ENCODE measurements at regions not wholly inside any gene's neighbourhood (a gene's known extent, or its start where the extent isn't known, plus 50 kb on each side); places are given as distances from the start of the nearest gene placed in this dataset.

DNA sequence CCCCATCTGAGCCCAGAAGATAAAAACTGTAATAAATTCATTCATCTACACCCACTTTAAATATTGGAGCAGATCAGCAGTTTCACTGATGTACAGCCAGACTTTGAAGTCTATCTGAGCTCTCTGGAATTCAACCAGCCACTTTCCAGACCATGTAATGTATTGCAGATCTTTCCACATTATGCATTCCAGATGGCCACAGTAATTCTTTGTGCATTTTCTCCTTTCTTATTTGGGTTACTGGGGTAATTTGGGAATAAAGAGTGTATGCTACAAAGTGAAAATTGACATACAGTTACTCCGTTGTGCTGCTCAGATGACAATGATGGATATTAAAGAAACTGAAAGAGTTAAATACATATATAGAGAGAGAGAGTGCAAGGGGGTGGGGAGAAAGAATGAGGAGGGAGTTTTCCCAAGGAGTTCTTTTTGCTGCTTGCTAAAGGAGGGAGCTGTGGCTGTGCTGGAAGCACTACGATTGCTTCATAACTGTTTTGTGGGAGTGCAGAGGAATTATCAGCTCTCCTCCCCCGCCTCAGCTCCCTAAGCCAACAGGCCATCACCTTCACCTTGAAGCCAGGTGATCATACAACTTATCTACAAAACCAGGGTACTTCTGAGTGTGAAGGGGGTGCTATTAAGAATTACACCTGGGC is 152.8 kb downstream of the GAS1 start:
- no peak for DNase-seq

DNA sequence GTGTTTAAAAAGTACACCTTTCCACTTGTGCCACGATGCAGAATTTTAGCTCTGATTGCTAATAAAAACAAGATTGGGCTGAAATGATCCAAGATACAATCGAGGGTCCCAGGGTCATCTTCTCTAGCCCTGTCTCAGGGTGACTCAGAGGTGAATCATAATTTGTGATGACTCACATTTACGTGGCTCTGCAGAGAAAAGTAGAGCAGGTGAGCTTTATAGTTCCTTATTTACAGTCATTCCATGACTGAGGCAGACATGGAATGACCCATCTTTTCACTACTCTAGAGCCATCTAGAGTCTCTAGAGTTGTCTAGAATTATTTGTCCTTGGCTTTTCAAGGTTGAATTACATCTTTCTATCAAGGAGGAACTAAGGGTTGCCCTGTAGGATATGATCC is 155.2 kb downstream of the GAS1 start:
- no peak for DNase-seq

DNA sequence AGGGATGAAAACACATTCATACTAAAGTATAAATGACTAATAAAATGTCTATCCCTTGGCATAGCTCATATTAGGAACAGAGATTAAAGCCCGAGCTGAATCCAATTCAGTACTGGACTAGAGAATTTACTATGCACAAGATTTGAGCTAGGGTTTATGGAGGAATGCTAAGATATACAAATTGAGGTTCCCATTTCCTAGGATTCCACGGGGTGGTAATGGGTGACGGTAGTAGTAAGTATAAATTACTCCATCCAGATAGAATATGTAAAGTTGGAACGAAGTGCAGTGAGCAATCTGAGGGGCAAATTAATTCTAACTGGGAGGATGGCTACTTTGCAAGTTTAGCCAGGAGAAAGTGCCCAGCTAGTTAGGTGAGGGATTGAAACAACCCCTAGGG is 156.5 kb downstream of the GAS1 start:
- DNase-seq, result no peak

DNA sequence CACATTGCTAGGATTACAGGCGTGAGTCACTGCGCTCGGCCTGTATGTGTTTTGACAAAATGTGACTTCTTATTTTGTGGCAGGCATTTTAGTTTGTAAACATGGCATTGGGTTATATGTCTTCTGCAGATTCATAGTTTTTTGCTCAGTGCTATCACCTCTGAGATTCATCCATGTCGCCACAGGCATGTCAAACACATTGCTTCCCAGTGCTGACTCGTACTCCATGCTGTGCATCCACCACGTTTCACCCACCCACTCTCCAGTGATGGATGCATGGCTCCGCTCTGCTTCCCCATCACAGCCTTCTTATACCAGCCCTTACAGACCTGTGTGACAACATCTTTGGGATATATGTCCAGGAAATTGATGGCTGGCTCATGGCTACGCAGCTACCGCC is 158.8 kb downstream of the GAS1 start:
- DNase-seq, result no peak

DNA sequence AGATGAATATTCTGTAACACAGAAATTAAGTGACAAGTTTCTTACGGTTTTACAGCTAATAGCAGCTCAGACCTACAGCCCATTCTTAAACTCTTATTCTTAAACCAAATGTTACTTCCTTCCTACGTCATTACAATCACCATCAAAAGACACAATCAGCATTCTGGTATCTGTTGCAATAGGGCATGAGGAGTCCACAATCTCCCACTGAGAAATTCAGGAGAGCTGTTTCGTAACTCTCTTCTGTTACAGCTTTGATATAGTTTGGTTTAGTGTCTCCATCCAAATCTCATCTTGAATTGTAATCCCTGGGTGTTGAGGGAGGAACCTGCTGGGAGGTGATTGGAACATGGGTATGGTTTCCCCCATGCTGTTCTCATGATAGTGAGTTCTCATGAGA is 163.4 kb downstream of the GAS1 start:
- DNase-seq, result no peak

DNA sequence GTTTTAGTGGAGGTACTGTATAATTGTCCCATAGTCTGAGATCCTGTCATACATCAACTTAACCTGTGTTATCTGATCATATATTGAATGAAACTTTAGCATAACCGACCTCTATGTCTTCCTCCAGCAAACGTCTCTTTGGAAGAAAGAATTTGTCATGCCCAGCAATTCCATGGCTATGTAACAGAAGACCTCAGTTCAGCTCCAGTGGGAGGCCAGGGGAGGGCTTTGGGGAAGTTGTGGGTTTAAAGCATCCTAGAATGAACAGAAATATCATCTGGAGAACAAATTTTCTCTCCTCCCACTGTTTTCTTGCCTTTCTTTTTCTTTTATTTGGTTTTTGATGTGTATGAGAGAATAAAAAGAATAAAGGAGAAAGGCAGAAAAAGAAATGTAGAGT is 164.5 kb downstream of the GAS1 start:
- DNase-seq, result no peak

DNA sequence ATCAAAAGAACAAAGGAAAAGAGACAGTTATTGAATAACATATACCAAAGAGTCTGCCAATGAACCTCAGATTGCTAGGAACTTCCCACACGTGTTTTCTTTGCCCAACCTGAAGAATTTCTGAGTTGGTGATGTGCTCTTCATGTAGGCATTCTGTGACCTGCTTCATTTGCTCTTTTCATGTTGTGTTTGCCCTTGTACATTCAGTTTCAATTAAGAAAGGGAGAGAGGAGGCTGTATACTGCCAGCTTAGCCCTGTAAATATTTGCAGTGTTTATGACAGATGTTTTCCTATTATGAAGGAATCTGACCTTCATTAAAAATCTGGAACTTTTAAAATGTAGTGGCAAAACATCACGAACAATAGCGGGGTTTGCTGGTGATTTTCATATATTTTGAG is 168.5 kb downstream of the GAS1 start:
- DNase-seq, result no peak

DNA sequence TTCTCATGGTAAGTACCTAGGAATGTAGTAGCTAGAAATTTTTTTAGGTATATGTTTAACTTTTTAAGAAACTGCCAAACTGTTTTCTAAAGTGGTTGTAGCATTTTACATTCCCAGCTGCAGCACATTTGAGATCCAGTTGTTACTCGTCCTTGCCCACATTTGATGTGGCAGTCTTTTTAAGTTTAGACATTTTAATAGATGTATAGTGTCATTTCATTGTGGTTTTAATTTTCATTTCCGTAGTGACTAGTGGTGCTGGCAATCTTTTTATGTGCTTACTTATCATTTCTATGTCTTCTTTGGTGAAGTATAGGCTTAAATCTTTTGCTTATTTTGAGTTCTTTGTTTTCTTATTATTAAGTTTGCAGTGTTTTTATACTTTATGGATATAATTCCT is 171.6 kb downstream of the GAS1 start:
- DNase-seq, result no peak

DNA sequence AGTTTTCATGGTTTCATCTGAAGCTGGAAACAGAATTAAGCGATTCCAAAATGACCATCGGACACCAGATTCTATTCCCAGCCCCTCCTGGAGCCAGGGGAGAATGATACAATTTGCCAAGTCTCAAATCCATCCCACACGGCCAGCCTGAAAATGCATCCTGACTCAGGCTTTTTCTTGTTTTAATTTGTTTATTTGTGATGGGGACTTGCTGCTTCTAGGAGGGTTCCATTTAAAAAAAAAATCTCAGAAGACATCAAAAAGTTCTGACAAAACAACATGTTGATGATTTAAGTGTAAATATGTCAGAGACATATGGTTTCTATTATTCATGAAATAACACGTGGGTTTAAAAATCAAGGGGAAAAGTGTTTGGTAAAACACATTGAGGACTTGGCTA is 173.2 kb downstream of the GAS1 start:
- no peak for DNase-seq

DNA sequence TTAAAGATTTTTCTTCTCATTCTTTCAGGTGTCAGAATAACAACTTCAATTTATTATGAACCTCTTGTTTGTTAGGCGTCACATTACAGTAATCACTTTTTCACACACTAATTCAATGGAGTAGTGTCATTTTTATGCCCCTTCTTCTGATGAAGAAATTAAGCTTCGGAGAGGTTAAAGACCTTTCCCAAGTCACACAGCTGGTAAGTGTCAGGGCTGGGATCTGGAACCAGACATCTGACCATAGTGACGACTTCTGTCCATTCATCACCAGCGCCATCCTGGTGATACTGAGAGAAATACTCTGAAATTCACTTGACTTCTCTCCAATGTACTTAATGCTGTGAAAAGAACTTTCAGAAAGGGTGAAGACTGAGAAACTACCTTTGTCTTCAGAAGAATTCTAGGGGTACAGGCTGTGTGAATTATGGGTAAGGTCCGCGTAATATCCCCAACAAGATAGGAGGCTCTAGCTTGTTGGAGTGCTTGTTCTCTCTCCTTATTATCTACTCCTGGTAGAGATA is 173.8 kb downstream of the GAS1 start:
- DNase-seq, result no peak

- no peak for DNase-seq
Observed at GRCh38 chr9:86772635-86772993, 174.7 kb downstream of the GAS1 start.

DNA sequence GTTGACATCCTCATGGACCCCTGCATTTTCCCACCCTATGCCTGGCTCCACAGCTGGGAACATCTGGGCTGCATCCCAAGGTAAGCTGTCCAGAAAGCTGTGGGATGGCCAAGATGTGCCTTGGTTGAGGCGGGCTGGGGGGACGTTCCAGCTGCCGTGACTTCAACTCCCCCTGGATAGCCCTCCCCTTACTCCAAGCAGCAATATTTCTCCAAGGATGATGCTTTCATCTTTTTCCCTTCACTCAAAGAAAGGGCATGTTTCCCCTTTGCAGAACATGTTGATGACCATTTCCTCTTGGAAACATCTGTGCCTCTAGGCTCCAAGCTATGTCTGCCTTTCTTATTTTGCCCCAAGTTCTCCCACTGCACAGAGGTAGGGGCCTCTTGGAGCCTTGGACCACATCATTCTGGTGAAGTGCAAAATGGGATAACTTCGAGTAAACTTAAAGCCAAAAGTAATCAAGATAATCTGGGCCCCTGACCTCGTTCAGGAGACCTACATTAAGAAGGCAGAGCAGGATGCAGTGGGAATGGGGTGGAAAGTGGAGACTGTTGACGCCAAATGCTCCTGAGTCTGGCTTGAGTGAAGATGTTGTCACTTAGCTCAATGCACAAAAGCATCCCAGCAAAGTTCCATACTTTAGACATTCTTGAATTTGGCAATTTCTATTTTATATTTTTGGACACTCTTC is 175.2 kb downstream of the GAS1 start:
- no peak for DNase-seq

DNA sequence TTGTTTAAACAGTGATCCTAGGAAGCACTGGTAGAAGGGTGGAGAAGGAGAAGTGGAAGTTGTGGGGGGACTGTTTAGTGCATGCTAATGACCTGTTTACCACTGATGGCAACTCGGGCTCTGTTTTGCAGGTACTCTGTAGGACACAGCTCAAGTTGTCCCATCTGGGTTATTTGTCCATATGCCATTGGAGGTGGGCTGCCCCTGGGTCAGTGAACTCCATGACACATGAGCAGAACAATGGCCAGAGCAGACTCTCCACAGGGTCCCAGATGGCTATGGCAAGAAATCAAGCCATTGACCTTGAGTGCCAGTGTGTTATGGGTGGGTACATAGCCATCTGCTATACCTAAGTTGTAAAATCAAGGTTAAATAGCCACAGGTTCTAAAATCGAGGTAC is 175.9 kb downstream of the GAS1 start:
- no peak for DNase-seq

GRCh38 chr9:86768709-86769108 is 178.6 kb downstream of the GAS1 start:
- DNase-seq, result no peak

GRCh38 chr9:86768020-86768419 is 179.3 kb downstream of the GAS1 start:
- no peak for DNase-seq

- no peak for DNase-seq
Observed at GRCh38 chr9:86767373-86767772, 179.9 kb downstream of the GAS1 start.

DNA sequence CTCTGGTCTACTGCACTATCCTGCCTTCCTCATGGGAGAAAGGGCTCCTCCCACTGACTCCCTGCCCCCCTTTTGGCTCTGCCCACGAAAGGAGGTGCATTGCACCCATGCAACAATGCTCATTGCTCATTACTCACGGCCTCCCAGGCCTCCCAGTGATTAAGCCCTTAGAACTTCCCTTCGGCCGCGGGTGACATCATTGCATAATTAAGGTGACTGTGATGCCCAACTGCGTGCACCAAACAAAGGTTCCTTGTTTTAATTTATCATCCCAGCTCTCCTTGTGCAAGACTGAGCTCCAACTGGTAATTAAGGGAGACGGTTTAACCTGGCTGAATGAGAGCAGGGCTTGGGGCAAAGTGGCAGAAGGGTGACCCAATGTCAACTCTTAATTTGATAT is 180.4 kb downstream of the GAS1 start:
- no peak for DNase-seq

- no peak for DNase-seq
Observed at GRCh38 chr9:86766511-86766910, 180.8 kb downstream of the GAS1 start.

- DNase-seq, result no peak
Observed at GRCh38 chr9:86765746-86766430, 181.4 kb downstream of the GAS1 start.

GRCh38 chr9:86764671-86765343 is 182.5 kb downstream of the GAS1 start:
- DNase-seq, result no peak

DNA sequence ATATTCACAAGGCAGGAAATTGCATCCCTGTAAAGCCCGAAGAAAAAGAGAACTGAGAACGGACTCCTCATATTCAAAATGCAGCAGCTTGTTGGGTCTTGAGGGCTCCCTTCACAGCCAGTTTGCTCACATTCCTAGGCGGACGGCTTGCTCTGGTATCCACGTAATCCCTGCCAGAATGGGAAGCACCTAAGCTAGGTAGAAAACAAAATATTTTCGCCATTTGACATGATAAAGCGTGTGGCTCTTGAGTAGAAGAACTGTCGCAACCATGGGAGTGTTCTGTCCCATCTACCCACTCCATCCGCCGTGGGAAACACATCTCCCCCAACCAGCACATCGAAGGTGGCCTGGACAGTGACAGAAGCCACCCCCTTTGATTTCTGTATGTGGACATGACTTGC is 183.1 kb downstream of the GAS1 start:
- DNase-seq, result no peak

DNA sequence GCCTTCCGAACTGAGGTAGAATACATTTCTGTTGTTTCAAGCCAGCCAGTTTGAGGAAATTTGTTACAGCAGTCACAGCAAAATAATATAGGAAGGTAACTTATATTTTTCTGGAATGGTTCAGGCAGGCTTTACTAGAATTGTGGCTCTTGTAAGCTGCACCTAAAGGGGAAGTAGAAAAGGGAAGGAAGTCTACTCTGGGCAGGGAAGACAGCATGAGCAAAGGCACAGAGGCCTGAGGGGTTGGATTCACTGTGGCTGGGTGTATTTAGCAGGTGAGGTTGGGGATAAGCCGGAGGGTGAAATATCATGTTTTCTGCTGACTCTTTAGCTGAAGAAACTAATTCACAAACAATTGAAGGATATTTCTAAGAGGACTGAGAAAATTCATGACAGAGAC is 183.5 kb downstream of the GAS1 start:
- no peak for DNase-seq

GRCh38 chr9:86757382-86757720 is 190.0 kb downstream of the GAS1 start:
- no peak for DNase-seq
